ENCODE measurements at regions not wholly inside any gene's neighbourhood (a gene's known extent, or its start where the extent isn't known, plus 50 kb on each side); places are given as distances from the start of the nearest gene placed in this dataset.

DNA sequence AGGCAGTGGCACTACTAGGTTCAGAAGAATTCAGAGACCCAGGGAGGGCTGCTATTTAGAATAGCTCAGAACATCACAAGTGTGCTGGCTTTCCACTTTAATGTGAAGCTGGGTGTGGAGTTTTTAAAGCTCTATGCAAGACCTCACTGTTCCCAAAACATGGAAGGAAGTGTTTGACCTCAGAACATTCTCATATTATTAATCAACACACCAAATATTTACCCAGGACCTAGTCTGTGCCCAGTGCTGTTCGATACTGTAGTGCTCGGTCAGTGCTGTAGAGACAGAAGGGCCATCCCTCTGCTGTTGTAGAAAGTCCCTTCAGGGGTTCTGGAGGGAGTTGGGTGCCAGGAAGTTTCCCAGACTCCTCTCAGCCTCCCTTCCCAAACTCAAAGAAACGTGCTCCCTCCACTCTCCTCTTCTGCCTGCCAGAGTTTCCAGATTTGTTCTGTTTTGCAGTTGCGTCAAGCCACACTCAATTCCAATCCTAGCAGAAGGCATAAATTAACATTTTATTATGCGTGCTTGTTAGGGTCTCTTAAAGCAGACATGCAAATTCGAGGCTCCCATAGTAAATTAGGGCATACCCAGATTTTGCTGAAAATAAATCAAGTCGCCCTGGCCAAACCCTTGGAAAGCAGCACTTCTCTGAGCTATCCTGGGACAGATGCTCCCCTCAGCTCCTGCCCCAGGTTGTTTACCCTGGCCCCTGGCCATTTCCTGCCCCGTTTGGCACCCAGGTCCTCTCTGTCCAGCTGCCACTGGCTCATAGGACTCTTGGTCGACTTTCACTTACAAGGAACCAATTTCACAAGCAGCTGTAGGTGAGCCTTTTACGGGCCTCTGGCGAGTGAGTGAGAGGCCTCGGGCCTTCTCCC lies 248.6 kb downstream of the HIVEP2 start:
- ATAC-seq (no peak), DNase-seq (ENCODE audit: low spot score) (no peak)
- H3K36me3 Mint-ChIP-seq, result no peaks in the 10 kb centered on the region
- ChIA-PET POLR2A (no interaction called here), CTCF (interaction anchor here (2.0 to 2.4 kb wide), 2 partner anchors 222 to 330 kb away, joined by 5 to 10 read pairs; no protein-coding TSS in a partner anchor)
- peaks cover 27% of the 10 kb centered on the region for H3K4me1 Mint-ChIP-seq
- no peak overlapping the region for H3K4me3 Mint-ChIP-seq
- H3K27ac Mint-ChIP-seq, result no peak overlapping the region
- no peaks in the 10 kb centered on the region for H3K27me3 Mint-ChIP-seq (ENCODE audit: low read depth)
- TF ChIP-seq RELA (CRISPR knock-in tag; IDR thresholded peaks at IDR 0.05; ENCODE audit: borderline replicate concordance), result no peak
- no peak for TF ChIP-seq ZNF671 (CRISPR knock-in tag; IDR thresholded peaks at IDR 0.05)
- TF ChIP-seq, protein P1, sequence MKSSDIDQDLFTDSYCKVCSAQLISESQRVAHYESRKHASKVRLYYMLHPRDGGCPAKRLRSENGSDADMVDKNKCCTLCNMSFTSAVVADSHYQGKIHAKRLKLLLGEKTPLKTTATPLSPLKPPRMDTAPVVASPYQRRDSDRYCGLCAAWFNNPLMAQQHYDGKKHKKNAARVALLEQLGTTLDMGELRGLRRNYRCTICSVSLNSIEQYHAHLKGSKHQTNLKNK (CRISPR knock-in tag; IDR thresholded peaks at IDR 0.05), result no peak
- no peak for TF ChIP-seq FOXK1 (CRISPR knock-in tag; IDR thresholded peaks at IDR 0.05)
- TF ChIP-seq SOX15 (CRISPR knock-in tag; IDR thresholded peaks at IDR 0.05), result no peak
- TF ChIP-seq AFF4 (CRISPR knock-in tag; IDR thresholded peaks at IDR 0.05; ENCODE audit: borderline replicate concordance), result no peak
- no peak for TF ChIP-seq TEAD1 (CRISPR knock-in tag; IDR thresholded peaks at IDR 0.05)
- TF ChIP-seq ATF3 (CRISPR knock-in tag; conservative IDR thresholded peaks at IDR 0.05), result no peak
- TF ChIP-seq NR2C2 (CRISPR knock-in tag; IDR thresholded peaks at IDR 0.05), result no peak
- H3K9me3 Mint-ChIP-seq, result no peaks in the 10 kb centered on the region

DNA sequence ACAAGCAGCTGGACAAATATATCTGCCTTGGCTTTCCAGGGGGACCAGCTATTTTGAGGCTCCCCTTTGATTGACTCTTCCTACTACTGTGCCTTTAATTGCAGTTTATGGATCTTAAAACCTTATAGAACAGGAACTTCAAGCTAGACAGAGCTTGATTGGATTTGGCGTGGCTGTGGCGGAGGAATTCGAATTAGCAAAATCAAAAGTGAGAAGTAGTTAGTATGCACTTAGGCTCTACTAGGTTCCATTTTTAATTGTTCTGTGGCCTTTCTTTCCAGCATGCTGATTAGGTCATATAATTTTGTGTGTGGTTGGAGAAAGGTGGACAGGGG lies 248.0 kb downstream of the HIVEP2 start:
- Mint-ChIP-seq H3K9me3 (no peaks in the 10 kb centered on the region), H3K27me3 (ENCODE audit: low read depth) (no peaks in the 10 kb centered on the region), H3K4me3 (no peak overlapping the region), H3K4me1 (peaks cover 26% of the 10 kb centered on the region), H3K27ac (no peak overlapping the region), H3K36me3 (no peaks in the 10 kb centered on the region)
- DNase-seq (ENCODE audit: low spot score) (no peak), ATAC-seq (no peak)
- ChIA-PET POLR2A (no interaction called here), CTCF (interaction anchor here (2.0 to 2.4 kb wide), 2 partner anchors 222 to 330 kb away, joined by 5 to 10 read pairs; no protein-coding TSS in a partner anchor)
- TF ChIP-seq FOXJ3 (CRISPR knock-in tag; IDR thresholded peaks at IDR 0.05; ENCODE audit: borderline replicate concordance) (no peak), ELF4 (CRISPR knock-in tag; IDR thresholded peaks at IDR 0.05; ENCODE audit: low read depth) (no peak), ATF3 (CRISPR knock-in tag; conservative IDR thresholded peaks at IDR 0.05) (no peak), TCF7 (CRISPR knock-in tag; IDR thresholded peaks at IDR 0.05; ENCODE audit: low read depth) (no peak), AFF4 (CRISPR knock-in tag; IDR thresholded peaks at IDR 0.05; ENCODE audit: borderline replicate concordance) (no peak), RELA (CRISPR knock-in tag; IDR thresholded peaks at IDR 0.05; ENCODE audit: borderline replicate concordance) (no peak), SP1 (CRISPR knock-in tag; conservative IDR thresholded peaks at IDR 0.05) (no peak), IRF1 (CRISPR knock-in tag; IDR thresholded peaks at IDR 0.05) (no peak), ESRRA (CRISPR knock-in tag; IDR thresholded peaks at IDR 0.05; ENCODE audit: borderline replicate concordance) (no peak), ZNF219 (CRISPR knock-in tag; IDR thresholded peaks at IDR 0.05; ENCODE audit: borderline replicate concordance) (no peak), GTF2I (CRISPR knock-in tag; conservative IDR thresholded peaks at IDR 0.05) (no peak)
- TF ChIP-seq, protein P2, sequence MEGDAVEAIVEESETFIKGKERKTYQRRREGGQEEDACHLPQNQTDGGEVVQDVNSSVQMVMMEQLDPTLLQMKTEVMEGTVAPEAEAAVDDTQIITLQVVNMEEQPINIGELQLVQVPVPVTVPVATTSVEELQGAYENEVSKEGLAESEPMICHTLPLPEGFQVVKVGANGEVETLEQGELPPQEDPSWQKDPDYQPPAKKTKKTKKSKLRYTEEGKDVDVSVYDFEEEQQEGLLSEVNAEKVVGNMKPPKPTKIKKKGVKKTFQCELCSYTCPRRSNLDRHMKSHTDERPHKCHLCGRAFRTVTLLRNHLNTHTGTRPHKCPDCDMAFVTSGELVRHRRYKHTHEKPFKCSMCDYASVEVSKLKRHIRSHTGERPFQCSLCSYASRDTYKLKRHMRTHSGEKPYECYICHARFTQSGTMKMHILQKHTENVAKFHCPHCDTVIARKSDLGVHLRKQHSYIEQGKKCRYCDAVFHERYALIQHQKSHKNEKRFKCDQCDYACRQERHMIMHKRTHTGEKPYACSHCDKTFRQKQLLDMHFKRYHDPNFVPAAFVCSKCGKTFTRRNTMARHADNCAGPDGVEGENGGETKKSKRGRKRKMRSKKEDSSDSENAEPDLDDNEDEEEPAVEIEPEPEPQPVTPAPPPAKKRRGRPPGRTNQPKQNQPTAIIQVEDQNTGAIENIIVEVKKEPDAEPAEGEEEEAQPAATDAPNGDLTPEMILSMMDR (IDR thresholded peaks at IDR 0.05), result no peak

Measured in WTC11 (cell line).